Lung (tissue), 11 donors: ENCODE measurements at regions not wholly inside any gene's neighbourhood (a gene's known extent, or its start where the extent isn't known, plus 50 kb on each side); places are given as distances from the start of the nearest gene placed in this dataset.

Experiments used
- ATAC-seq: fragments of 200-7000 bp; cut with Tn5 transposase; one replicate; pipeline ENCODE4 v1.9.1; 2020; ENCODE audit warnings: moderate number of reproducible peaks; ENCODE audit not compliant: insufficient read depth, low FRiP score
- DNase-seq, 3 donors: peaks; one replicate each; pipeline ENCODE4 v3.0.0-alpha.2; 2013 to 2017
- H3K27ac ChIP-seq, 2 donors: one replicate each; pipeline ENCODE4 v1.5.1; 2013; ENCODE audit warnings: mild to moderate bottlenecking in 2 of 2, moderate library complexity in 2 of 2, control low read depth in 1 of 2, inconsistent platforms in 1 of 2, low read depth in 1 of 2, low read length in 1 of 2
- H3K27me3 ChIP-seq, 3 donors: one replicate each; pipeline ENCODE4 v1.5.1; 2013; ENCODE audit warnings: low read length in 2 of 3; ENCODE audit not compliant: control insufficient read depth in 3 of 3, insufficient read depth in 3 of 3
- H3K36me3 ChIP-seq, 4 donors: one replicate each; pipeline ENCODE4 v1.5.1; 2013; ENCODE audit warnings: low read length in 4 of 4, mild to moderate bottlenecking in 1 of 4, moderate library complexity in 1 of 4; ENCODE audit not compliant: control insufficient read depth in 4 of 4, insufficient read depth in 4 of 4
- H3K4me1 ChIP-seq, 5 donors: one replicate each; pipeline ENCODE4 v1.5.1; 2013; ENCODE audit warnings: low read length in 5 of 5, mild to moderate bottlenecking in 2 of 5, moderate library complexity in 1 of 5; ENCODE audit not compliant: control insufficient read depth in 5 of 5, insufficient read depth in 5 of 5
- H3K4me3 ChIP-seq: one replicate; pipeline ENCODE4 v1.5.1; 2013; ENCODE audit warnings: mild to moderate bottlenecking, control low read depth, moderate library complexity
- H3K9ac ChIP-seq, 2 donors: one replicate each; pipeline ENCODE4 v1.5.1; 2013; ENCODE audit warnings: low read length in 2 of 2, control low read depth in 1 of 2; ENCODE audit not compliant: insufficient read depth in 1 of 2
- H3K9me3 ChIP-seq, 4 donors: one replicate each; pipeline ENCODE4 v1.5.1; 2013; ENCODE audit warnings: low read length in 3 of 4, mild to moderate bottlenecking in 1 of 4, moderate library complexity in 1 of 4; ENCODE audit not compliant: control insufficient read depth in 4 of 4, insufficient read depth in 3 of 4
- CTCF ChIP-seq: IDR thresholded peaks from 2 replicates; pipeline ENCODE4 v1.5.1; 2012; ENCODE audit warnings: mild to moderate bottlenecking; ENCODE audit errors: control extremely low read depth, extremely low read depth
- whole genome bisulfite sequencing, 2 donors: extraction: QIAGEN DNeasy Blood & Tissue Kit; methylation state at CpG; one replicate each; pipeline ENCODE4 v1.1.7; 2013; 5-methylcytosine and 5-hydroxymethylcytosine counted together
- donor health status: control.
- donor health status: control.
- donor health status: Bipolar disorder and iron deficiency.
- donor health status: healthy.
- donor health status: DM: yes; HTN: yes; CAD: no.

GRCh38 chr1:18004278-18004677 is 103.3 kb upstream of the IGSF21 start:
- DNase-seq (no peak), ATAC-seq (no peak)
- H3K9me3 ChIP-seq = peaks cover 0 to 6% (median 0%) of the 10 kb centered on the region in 4 donors
- no peaks in the 10 kb centered on the region for H3K4me1 ChIP-seq
- no peak for TF ChIP-seq CTCF
- no peak overlapping the region for H3K4me3 ChIP-seq
- H3K27ac ChIP-seq = no peak overlapping the region
- no peaks in the 10 kb centered on the region for H3K36me3 ChIP-seq
- H3K9ac ChIP-seq = no peak overlapping the region
- H3K27me3 ChIP-seq = peaks cover 0 to 6% (median 0%) of the 10 kb centered on the region in 3 donors
- WGBS, 2 donors = 75 to 85% methylated on average over 7 of the region's 7 CpGs

- H3K4me3 ChIP-seq = no peak overlapping the region
- no peaks in the 10 kb centered on the region for H3K36me3 ChIP-seq
- ATAC-seq = no peak
- H3K4me1 ChIP-seq = no peaks in the 10 kb centered on the region
- peaks cover 0 to 6% (median 0%) of the 10 kb centered on the region in 4 donors for H3K9me3 ChIP-seq
- no peak for TF ChIP-seq CTCF
- no peak overlapping the region for H3K9ac ChIP-seq
- 43 to 65% methylated on average over 2 of the region's 2 CpGs for WGBS, 2 donors
- no peak overlapping the region for H3K27ac ChIP-seq
- peak in 1 of 3 donors; percentile 1 for DNase-seq
- peaks cover 0 to 11% (median 0%) of the 10 kb centered on the region in 3 donors for H3K27me3 ChIP-seq
Measured at GRCh38 chr1:18005238-18005637, 102.4 kb upstream of the IGSF21 start.

- H3K9ac ChIP-seq = no peak overlapping the region
- ATAC-seq (no peak), DNase-seq (no peak)
- no peak overlapping the region for H3K27ac ChIP-seq
- peaks cover 0 to 6% (median 0%) of the 10 kb centered on the region in 4 donors for H3K9me3 ChIP-seq
- H3K4me3 ChIP-seq = no peak overlapping the region
- WGBS, 2 donors = 67 to 72% methylated on average over 14 of the region's 14 CpGs
- no peak for TF ChIP-seq CTCF
- peaks cover 0 to 8% (median 0%) of the 10 kb centered on the region in 3 donors for H3K27me3 ChIP-seq
- H3K4me1 ChIP-seq = no peaks in the 10 kb centered on the region
- H3K36me3 ChIP-seq = no peaks in the 10 kb centered on the region
Measured at GRCh38 chr1:18007391-18008041, 100.1 kb upstream of the IGSF21 start.

- Histone ChIP-seq H3K36me3 (no peaks in the 10 kb centered on the region), H3K27ac (no peak overlapping the region), H3K4me3 (no peak overlapping the region), H3K9me3 (peaks cover 0 to 6% (median 0%) of the 10 kb centered on the region in 4 donors), H3K27me3 (peaks cover 0 to 8% (median 0%) of the 10 kb centered on the region in 3 donors), H3K9ac (no peak overlapping the region), H3K4me1 (no peaks in the 10 kb centered on the region)
- ATAC-seq = no peak
- no peak for TF ChIP-seq CTCF
- no peak for DNase-seq
- WGBS, 2 donors = 84 to 89% methylated on average over 1 of the region's 1 CpG
Measured at GRCh38 chr1:18008081-18008480, 99.5 kb upstream of the IGSF21 start.
